GM21529 (cell line): ENCODE measurements at regions not wholly inside any gene's neighbourhood (a gene's known extent, or its start where the extent isn't known, plus 50 kb on each side); places are given as distances from the start of the nearest gene placed in this dataset.
"Not testable (repeated sequence)": the region's sequence is repeated elsewhere in the genome, so short reads cannot be mapped to it uniquely, and the experiment has no call there.

ENCODE experiments used
- ATAC-seq: cut with Tn5 transposase; IDR thresholded peaks from one replicate; pipeline ENCODE4 v1.9.1; 2021; ENCODE audit not compliant: unreplicated experiment

GRCh38 chr15:20020588-20020987, 521.0 kb downstream of the GOLGA6L6 start:
- ATAC-seq = not testable (repeated sequence)

- not testable (repeated sequence) for ATAC-seq
These were observed 521.8 kb downstream of the GOLGA6L6 start for GRCh38 chr15:20019758-20020157.

- not testable (repeated sequence) for ATAC-seq
These were observed 524.0 kb downstream of the GOLGA6L6 start for GRCh38 chr15:20017581-20017980.

GRCh38 chr15:20016941-20017340, 524.7 kb downstream of the GOLGA6L6 start:
- not testable (repeated sequence) for ATAC-seq

- not testable (repeated sequence) for ATAC-seq
These were observed 528.8 kb downstream of the GOLGA6L6 start for GRCh38 chr15:20012837-20013236.

GRCh38 chr15:20010759-20011158, 530.8 kb downstream of the GOLGA6L6 start:
- ATAC-seq = not testable (repeated sequence)

GRCh38 chr15:20009619-20010018, 532.0 kb downstream of the GOLGA6L6 start:
- not testable (repeated sequence) for ATAC-seq

GRCh38 chr15:20007338-20007737, 534.3 kb downstream of the GOLGA6L6 start:
- not testable (repeated sequence) for ATAC-seq

GRCh38 chr15:20003471-20003870, 538.1 kb downstream of the GOLGA6L6 start:
- ATAC-seq = not testable (repeated sequence)

GRCh38 chr15:20002560-20002959, 539.0 kb downstream of the GOLGA6L6 start:
- not testable (repeated sequence) for ATAC-seq

- not testable (repeated sequence) for ATAC-seq
These were observed 544.9 kb downstream of the GOLGA6L6 start for GRCh38 chr15:19996574-19997194.

- ATAC-seq = not testable (repeated sequence)
These were observed 546.3 kb downstream of the GOLGA6L6 start for GRCh38 chr15:19995296-19995695.

- no peak for ATAC-seq
These were observed 549.2 kb downstream of the GOLGA6L6 start for GRCh38 chr15:19992428-19992827.

- ATAC-seq = no peak
These were observed 553.4 kb downstream of the GOLGA6L6 start for GRCh38 chr15:19988094-19988660.

GRCh38 chr15:19987389-19988048, 554.1 kb downstream of the GOLGA6L6 start:
- ATAC-seq = no peak

- no peak for ATAC-seq
These were observed 557.5 kb downstream of the GOLGA6L6 start for GRCh38 chr15:19984101-19984500.

GRCh38 chr15:19974998-19975397, 566.6 kb downstream of the GOLGA6L6 start:
- ATAC-seq = no peak

- ATAC-seq = no peak
These were observed 567.9 kb downstream of the GOLGA6L6 start for GRCh38 chr15:19973718-19974117.

GRCh38 chr15:19972582-19972981, 569.0 kb downstream of the GOLGA6L6 start:
- not testable (repeated sequence) for ATAC-seq

- not testable (repeated sequence) for ATAC-seq
These were observed 576.0 kb downstream of the GOLGA6L6 start for GRCh38 chr15:19965574-19965973.

- ATAC-seq = not testable (repeated sequence)
These were observed 577.1 kb downstream of the GOLGA6L6 start for GRCh38 chr15:19964480-19964879.
